Hepatocyte (in vitro differentiated cells): ENCODE measurements at regions not wholly inside any gene's neighbourhood (a gene's known extent, or its start where the extent isn't known, plus 50 kb on each side); places are given as distances from the start of the nearest gene placed in this dataset.

Source experiments
- EZH2phosphoT487 ChIP-seq: fragments of 200-600 bp; sonication (generic); IDR thresholded peaks from one replicate; pipeline ENCODE4 v1.6.1; 2018; ENCODE audit warnings: antibody characterized with exemption, mild to moderate bottlenecking, low read depth, moderate library complexity; ENCODE audit not compliant: unreplicated experiment, severe bottlenecking
- TF ChIP-seq, protein P1 (sequence below): fragments of 200-600 bp; sonication (generic); IDR thresholded peaks from 2 replicates; pipeline ENCODE4 v1.5.1; 2016; ENCODE audit warnings: antibody characterized with exemption, mild to moderate bottlenecking; ENCODE audit not compliant: poor library complexity

DNA sequence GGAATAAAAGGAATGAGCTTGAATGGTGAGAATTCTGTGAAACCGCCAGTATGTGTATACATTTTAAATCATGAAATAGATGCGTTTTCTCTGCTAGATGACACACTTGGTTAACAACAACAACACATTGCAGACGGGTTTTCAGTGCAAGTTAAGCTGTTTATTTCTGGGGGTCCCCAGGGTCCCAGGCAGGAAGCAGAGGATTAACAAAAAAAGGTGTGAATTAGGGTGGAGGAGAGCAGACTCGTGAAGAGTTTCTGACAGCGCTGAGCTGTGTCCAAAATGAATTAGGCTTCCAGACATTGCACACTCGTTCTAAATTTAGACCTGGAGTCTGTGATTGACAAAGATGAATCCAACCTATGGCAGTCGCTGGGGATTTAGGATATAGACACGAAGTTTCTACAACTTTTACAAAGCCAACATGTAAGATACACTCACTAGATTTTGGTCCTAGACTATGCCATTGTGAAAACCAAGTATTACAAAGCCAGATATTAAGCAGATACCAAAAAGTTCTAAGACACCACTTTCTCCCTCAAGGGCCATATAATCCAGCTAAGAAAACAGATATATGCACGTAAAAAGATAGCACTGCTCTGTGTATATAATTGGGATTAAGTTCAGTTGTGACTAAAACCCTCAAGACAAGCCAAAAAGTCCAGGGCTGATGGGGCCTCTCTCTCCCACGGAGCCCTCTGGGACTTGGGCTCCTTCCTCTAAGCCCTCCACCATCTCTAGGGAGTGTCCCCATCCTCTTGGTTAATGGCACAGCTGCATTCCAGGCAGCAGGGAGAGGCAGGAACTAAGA, 120.2 kb downstream of the ACAA2 start:
- TF ChIP-seq, protein P1, sequence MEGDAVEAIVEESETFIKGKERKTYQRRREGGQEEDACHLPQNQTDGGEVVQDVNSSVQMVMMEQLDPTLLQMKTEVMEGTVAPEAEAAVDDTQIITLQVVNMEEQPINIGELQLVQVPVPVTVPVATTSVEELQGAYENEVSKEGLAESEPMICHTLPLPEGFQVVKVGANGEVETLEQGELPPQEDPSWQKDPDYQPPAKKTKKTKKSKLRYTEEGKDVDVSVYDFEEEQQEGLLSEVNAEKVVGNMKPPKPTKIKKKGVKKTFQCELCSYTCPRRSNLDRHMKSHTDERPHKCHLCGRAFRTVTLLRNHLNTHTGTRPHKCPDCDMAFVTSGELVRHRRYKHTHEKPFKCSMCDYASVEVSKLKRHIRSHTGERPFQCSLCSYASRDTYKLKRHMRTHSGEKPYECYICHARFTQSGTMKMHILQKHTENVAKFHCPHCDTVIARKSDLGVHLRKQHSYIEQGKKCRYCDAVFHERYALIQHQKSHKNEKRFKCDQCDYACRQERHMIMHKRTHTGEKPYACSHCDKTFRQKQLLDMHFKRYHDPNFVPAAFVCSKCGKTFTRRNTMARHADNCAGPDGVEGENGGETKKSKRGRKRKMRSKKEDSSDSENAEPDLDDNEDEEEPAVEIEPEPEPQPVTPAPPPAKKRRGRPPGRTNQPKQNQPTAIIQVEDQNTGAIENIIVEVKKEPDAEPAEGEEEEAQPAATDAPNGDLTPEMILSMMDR = no peak
- peak; percentile 37 for TF ChIP-seq EZH2phosphoT487
